ENCODE measurements at regions not wholly inside any gene's neighbourhood (a gene's known extent, or its start where the extent isn't known, plus 50 kb on each side); places are given as distances from the start of the nearest gene placed in this dataset.
A peak's percentile ranks its signal among the peaks of the same experiment; 100 is the strongest.
"Not testable (repeated sequence)": the region's sequence is repeated elsewhere in the genome, so short reads cannot be mapped to it uniquely, and the experiment has no call there.

DNA sequence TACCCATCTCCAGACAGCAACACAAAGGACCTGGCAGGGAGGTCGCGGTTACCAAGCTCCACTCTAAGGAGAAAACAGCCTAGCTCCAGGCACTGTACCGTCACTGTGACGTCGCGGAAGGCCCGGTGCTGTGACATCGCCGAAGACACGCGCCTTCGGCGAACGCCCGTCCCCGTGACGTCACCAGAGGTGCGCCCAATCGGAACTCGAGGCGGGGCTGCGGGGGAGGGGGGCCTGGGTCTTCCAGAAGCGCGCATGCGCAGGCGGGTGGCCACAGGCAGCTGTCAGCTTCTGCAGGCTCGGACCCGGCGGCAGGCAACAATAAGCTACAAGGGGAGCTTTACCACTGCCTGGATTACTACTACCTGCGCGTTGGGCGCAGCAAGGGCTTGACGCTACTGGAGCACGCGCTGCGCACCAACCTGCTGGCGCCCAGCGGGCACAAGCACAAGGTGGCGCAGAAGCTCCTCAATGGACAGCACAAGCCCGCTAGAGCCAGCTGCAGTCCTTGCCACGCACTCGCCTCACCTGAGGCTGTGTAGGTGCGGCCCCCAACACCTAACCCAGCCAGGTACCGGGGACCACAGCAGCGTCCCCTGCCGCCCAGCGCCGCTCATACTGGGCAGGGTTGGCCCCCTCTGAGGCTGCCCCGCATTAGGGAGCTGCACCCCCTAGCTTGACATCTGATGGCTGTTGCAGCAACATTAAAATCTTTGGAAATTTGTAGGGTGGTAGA, 208.4 kb downstream of the TPST1 start:
- Histone ChIP-seq H3K36me3 (no peaks in the 10 kb centered on the region), H3K4me1 (replicated peaks) (peaks cover 4% of the 10 kb centered on the region; the same call in 1 of the 2 replicates), H3K27ac (no peak overlapping the region), H3K9me3 (replicated peaks) (no peaks in the 10 kb centered on the region), H3K27me3 (replicated peaks) (no peaks in the 10 kb centered on the region), H3K4me3 (no peak overlapping the region)
- peak in 1 of 2 experiments; percentile 37 for DNase-seq (ENCODE audit: low read depth in 1 of 2, low spot score in 2 of 2)

GRCh38 chr7:66415659-66416265, 210.6 kb downstream of the TPST1 start:
- H3K36me3 ChIP-seq, result no peaks in the 10 kb centered on the region
- no peak overlapping the region for H3K4me3 ChIP-seq
- H3K27me3 ChIP-seq (replicated peaks), result no peaks in the 10 kb centered on the region
- H3K4me1 ChIP-seq (replicated peaks), result peaks cover 4% of the 10 kb centered on the region; the same call in 1 of the 2 replicates
- H3K27ac ChIP-seq, result no peak overlapping the region
- DNase-seq (ENCODE audit: low read depth in 1 of 2, low spot score in 2 of 2), result no peak
- H3K9me3 ChIP-seq (replicated peaks), result no peaks in the 10 kb centered on the region

DNA sequence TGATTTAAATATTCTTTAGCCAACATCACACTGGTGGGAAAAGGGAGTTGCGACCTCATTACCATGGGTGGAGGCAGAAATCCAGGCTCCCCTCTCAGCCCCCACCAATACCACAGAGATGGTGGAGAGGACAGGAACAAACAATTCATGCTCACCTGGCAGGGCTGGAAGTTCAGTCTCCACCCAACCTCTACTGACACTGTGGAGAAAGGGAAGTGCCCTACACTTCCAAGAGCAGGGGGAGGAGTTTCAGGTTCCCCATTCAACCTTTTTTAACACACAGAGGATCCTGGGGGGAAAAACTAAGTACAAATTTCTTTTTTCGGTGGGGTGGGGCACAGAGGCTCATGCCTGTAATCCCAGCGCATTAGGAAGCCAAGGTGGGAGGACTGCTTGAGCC, 210.1 kb upstream of the KCTD7 start:
- Histone ChIP-seq H3K27ac (no peak overlapping the region), H3K36me3 (no peaks in the 10 kb centered on the region), H3K27me3 (replicated peaks) (no peaks in the 10 kb centered on the region), H3K4me3 (no peak overlapping the region), H3K4me1 (replicated peaks) (peaks cover 4% of the 10 kb centered on the region; the same call in 1 of the 2 replicates), H3K9me3 (replicated peaks) (no peaks in the 10 kb centered on the region)
- DNase-seq (ENCODE audit: low read depth in 1 of 2, low spot score in 2 of 2), result no peak

DNA sequence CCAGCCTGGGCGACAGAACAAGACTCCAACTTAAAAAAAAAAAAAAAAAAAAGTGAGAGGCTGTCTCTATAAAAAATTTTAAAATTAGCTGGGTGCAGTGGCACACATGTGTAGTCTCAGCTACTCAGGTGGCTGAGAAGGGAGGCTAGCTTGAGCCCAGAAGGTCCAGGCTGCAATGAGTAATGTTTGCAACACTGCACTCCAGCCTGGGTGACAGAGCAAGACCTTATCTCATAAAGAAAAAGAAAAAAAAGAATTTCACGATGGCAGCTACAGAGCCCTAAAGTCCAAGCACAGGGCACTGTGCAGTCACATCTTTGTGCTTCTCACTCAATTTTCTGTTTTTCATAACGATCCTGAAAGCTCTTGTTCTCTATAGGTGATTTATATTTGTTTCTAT, 209.5 kb upstream of the KCTD7 start:
- Histone ChIP-seq H3K27ac (no peak overlapping the region), H3K9me3 (replicated peaks) (no peaks in the 10 kb centered on the region), H3K36me3 (no peaks in the 10 kb centered on the region), H3K27me3 (replicated peaks) (no peaks in the 10 kb centered on the region), H3K4me3 (no peak overlapping the region), H3K4me1 (replicated peaks) (peaks cover 4% of the 10 kb centered on the region; the same call in 1 of the 2 replicates)
- no peak for DNase-seq (ENCODE audit: low read depth in 1 of 2, low spot score in 2 of 2)

DNA sequence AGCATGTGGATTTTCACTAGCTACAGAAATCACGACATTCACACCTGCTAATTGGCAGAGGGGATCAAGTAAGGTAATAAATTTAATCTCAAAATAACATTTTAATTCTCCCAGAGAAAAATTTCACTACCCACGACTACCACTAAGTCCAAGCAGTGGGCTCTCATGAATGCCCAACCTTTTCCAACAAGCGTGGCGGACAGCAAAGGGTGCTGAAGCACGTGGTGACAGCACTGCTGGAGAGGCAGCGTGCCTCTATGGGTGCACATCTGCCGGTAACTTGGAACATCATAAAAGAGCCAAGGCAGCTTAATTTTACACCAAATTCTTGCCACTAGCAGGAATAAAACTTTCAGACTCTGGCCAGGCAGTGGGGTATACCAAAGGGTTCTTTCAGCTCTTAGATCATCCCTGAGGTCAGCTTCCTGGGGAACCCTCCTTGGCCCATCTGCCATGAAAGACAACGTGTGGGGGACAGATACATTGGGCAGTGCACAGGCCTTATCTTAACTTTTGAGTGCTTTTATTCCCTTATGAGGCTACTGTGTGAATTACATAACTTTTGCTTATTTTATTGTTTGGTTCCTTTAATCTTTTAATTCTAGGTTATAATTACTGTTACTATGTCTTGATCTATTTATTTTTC, 206.7 kb upstream of the KCTD7 start:
- H3K27me3 ChIP-seq (replicated peaks), result no peaks in the 10 kb centered on the region
- H3K27ac ChIP-seq, result no peak overlapping the region
- no peak overlapping the region for H3K4me3 ChIP-seq
- no peaks in the 10 kb centered on the region for H3K9me3 ChIP-seq (replicated peaks)
- DNase-seq (ENCODE audit: low read depth in 1 of 2, low spot score in 2 of 2), result no peak
- no peaks in the 10 kb centered on the region for H3K4me1 ChIP-seq (replicated peaks)
- H3K36me3 ChIP-seq, result no peaks in the 10 kb centered on the region

- H3K27ac ChIP-seq, result no peak overlapping the region
- no peak for DNase-seq (ENCODE audit: low read depth in 1 of 2, low spot score in 2 of 2)
- H3K4me3 ChIP-seq, result no peak overlapping the region
- no peaks in the 10 kb centered on the region for H3K27me3 ChIP-seq (replicated peaks)
- H3K36me3 ChIP-seq, result no peaks in the 10 kb centered on the region
- H3K4me1 ChIP-seq (replicated peaks), result no peaks in the 10 kb centered on the region
- no peaks in the 10 kb centered on the region for H3K9me3 ChIP-seq (replicated peaks)
Observed at GRCh38 chr7:66423729-66424128, 205.0 kb upstream of the KCTD7 start.

- DNase-seq (ENCODE audit: low read depth in 1 of 2, low spot score in 2 of 2), result no peak
- no peaks in the 10 kb centered on the region for H3K9me3 ChIP-seq (replicated peaks)
- no peaks in the 10 kb centered on the region for H3K36me3 ChIP-seq
- no peaks in the 10 kb centered on the region for H3K4me1 ChIP-seq (replicated peaks)
- no peak overlapping the region for H3K27ac ChIP-seq
- H3K4me3 ChIP-seq, result no peak overlapping the region
- H3K27me3 ChIP-seq (replicated peaks), result no peaks in the 10 kb centered on the region
Observed at GRCh38 chr7:66426332-66426731, 202.3 kb upstream of the KCTD7 start.

- no peak for DNase-seq (ENCODE audit: low read depth in 1 of 2, low spot score in 2 of 2)
Observed at GRCh38 chr7:66426996-66427395, 201.7 kb upstream of the KCTD7 start.

DNA sequence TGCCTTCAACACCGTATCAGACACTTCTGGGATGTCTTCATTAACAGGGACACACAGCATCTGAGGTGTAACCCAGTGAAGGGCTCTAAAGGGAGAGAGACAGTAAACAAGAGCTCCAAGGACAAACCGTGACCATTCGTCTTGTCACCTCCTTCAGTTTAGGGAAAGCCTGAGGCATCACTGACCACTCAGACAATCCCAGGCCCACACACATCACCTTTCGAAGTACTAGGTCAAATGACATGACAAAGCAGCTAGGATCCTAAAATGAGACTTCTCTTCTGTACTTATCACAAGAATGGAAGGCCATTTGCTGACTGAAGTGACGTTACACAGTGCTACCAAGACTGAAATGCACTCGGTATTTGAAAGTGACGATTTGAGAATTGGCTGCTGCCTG, 200.7 kb upstream of the KCTD7 start:
- H3K27me3 ChIP-seq (replicated peaks), result no peaks in the 10 kb centered on the region
- H3K9me3 ChIP-seq (replicated peaks), result no peaks in the 10 kb centered on the region
- no peak for DNase-seq (ENCODE audit: low read depth in 1 of 2, low spot score in 2 of 2)
- H3K36me3 ChIP-seq, result no peaks in the 10 kb centered on the region
- no peak overlapping the region for H3K27ac ChIP-seq
- H3K4me3 ChIP-seq, result no peak overlapping the region
- no peaks in the 10 kb centered on the region for H3K4me1 ChIP-seq (replicated peaks)

More at GRCh38 chr7:66426996-66427395, 201.7 kb upstream of the KCTD7 start:
- no peaks in the 10 kb centered on the region for H3K4me1 ChIP-seq (replicated peaks)
- H3K36me3 ChIP-seq, result no peaks in the 10 kb centered on the region
- H3K4me3 ChIP-seq, result no peak overlapping the region
- H3K27me3 ChIP-seq (replicated peaks), result no peaks in the 10 kb centered on the region
- no peak overlapping the region for H3K27ac ChIP-seq
- H3K9me3 ChIP-seq (replicated peaks), result no peaks in the 10 kb centered on the region

GRCh38 chr7:66429498-66430163, 199.1 kb upstream of the KCTD7 start:
- Histone ChIP-seq H3K27me3 (replicated peaks) (no peaks in the 10 kb centered on the region), H3K9me3 (replicated peaks) (no peaks in the 10 kb centered on the region), H3K27ac (no peak overlapping the region), H3K4me3 (no peak overlapping the region), H3K36me3 (no peaks in the 10 kb centered on the region), H3K4me1 (replicated peaks) (no peaks in the 10 kb centered on the region)
- DNase-seq (ENCODE audit: low read depth in 1 of 2, low spot score in 2 of 2), result no peak

GRCh38 chr7:66430164-66430545, 198.5 kb upstream of the KCTD7 start:
- no peak for DNase-seq (ENCODE audit: low read depth in 1 of 2, low spot score in 2 of 2)
- no peaks in the 10 kb centered on the region for H3K27me3 ChIP-seq (replicated peaks)
- no peak overlapping the region for H3K27ac ChIP-seq

DNA sequence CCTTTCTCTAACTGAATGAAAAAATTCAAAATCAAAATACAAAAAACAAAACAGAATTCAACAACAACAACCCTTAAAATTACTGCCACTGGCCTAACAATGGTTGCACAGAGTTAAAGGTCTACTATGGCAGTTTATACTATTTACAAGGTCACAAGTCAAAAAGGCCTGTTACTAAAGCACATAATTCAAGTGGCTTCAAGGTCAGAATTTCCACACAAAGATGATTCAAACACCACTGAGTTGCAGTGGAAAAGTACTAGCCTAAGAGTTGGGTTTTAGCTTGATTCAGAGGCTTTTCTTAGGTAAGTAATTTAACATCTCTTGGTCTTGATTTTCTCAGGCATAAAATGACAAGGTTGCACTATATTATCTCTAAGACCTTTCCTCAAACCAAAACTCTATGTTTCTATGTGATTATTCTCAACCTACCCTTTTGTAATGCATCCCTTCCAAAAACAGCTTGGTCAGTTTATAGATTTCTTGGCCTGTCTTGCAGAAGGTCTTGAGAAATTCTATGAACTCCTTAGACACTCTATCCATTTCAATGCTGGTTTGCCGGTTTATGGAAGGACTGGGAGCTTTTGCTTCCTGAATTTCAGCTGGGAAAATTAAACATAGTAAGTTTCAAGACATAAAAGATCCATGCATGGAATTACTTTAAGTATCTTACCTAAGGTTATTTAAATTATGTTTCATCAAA, 189.8 kb upstream of the KCTD7 start:
- peaks cover 10% of the 10 kb centered on the region for H3K4me1 ChIP-seq (replicated peaks)
- H3K4me3 ChIP-seq; DNase-seq (ENCODE audit: low read depth in 1 of 2, low spot score in 2 of 2); H3K9me3 ChIP-seq (replicated peaks); H3K27ac ChIP-seq; H3K36me3 ChIP-seq; H3K27me3 ChIP-seq (replicated peaks): not testable (repeated sequence)

More at GRCh38 chr7:66430164-66430545, 198.5 kb upstream of the KCTD7 start:
- Histone ChIP-seq H3K4me3 (no peak overlapping the region), H3K4me1 (replicated peaks) (no peaks in the 10 kb centered on the region), H3K9me3 (replicated peaks) (no peaks in the 10 kb centered on the region), H3K36me3 (no peaks in the 10 kb centered on the region)

DNA sequence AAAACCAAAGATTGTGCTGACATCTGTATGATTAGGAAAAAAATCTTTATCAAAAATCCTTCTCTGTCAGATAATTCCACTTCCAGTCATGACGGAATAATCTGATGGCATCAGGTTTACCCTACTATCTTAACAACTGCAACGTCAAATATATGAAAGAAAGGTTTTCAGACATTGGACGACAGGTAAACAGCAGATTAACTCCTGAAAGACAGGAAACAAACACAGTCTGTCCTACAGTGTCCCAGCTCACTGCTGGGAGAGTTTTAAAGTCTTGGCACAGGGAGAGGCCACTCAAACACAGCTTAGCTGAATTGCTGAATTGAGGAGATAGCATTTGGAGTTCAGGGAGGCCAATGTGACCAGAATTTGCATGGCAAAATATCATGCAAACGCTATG, 186.3 kb upstream of the KCTD7 start:
- Histone ChIP-seq H3K27ac (no peak overlapping the region), H3K4me1 (replicated peaks) (peaks cover 10% of the 10 kb centered on the region), H3K27me3 (replicated peaks) (no peaks in the 10 kb centered on the region), H3K36me3 (no peaks in the 10 kb centered on the region), H3K9me3 (replicated peaks) (no peaks in the 10 kb centered on the region), H3K4me3 (no peak overlapping the region)
- DNase-seq (ENCODE audit: low read depth in 1 of 2, low spot score in 2 of 2), result no peak

Data from SJSA1 (cell line).